Thyroid gland (tissue), 4 donors: ENCODE measurements at regions not wholly inside any gene's neighbourhood (a gene's known extent, or its start where the extent isn't known, plus 50 kb on each side); places are given as distances from the start of the nearest gene placed in this dataset.

Source experiments
- POLR2A ChIP-seq, 2 donors: fragments of 450-650 bp; IDR thresholded peaks; one replicate each; pipeline ENCODE4 v1.6.1; 2017; ENCODE audit warnings: antibody characterized with exemption in 2 of 2, mild to moderate bottlenecking in 2 of 2, moderate library complexity in 1 of 2
- TF ChIP-seq, protein P1 (sequence below), 6 experiments: fragments of 200-600 bp in 3 of 6; fragments of 450-650 bp in 3 of 6; sonication (generic) in 3 of 6; IDR thresholded peaks; one replicate each; pipeline ENCODE4 v1.5.1; 2016 to 2019; ENCODE audit warnings: antibody characterized with exemption in 6 of 6, mild to moderate bottlenecking in 2 of 6, inconsistent platforms in 1 of 6, moderate library complexity in 1 of 6

DNA sequence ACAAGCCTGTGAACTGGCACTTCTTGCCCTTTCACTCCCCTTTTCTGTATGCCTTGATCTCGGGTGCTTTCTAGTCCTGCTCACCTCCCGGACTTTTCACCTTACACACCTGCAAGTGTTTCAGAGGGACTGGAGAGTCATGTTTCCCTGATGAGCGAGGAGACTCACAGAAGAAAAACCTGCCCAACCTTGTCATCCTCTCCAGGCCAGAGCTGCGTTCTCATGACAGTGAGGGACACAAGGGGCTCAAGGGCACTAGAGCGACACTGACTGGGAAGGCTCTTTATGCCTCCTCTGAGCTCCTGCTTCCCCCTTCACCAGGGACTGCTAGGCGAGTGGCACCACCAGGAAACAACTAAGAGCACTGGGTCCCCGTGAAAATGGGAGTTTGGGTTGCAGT lies 376.9 kb upstream of the RPS23 start:
- TF ChIP-seq, protein P1, sequence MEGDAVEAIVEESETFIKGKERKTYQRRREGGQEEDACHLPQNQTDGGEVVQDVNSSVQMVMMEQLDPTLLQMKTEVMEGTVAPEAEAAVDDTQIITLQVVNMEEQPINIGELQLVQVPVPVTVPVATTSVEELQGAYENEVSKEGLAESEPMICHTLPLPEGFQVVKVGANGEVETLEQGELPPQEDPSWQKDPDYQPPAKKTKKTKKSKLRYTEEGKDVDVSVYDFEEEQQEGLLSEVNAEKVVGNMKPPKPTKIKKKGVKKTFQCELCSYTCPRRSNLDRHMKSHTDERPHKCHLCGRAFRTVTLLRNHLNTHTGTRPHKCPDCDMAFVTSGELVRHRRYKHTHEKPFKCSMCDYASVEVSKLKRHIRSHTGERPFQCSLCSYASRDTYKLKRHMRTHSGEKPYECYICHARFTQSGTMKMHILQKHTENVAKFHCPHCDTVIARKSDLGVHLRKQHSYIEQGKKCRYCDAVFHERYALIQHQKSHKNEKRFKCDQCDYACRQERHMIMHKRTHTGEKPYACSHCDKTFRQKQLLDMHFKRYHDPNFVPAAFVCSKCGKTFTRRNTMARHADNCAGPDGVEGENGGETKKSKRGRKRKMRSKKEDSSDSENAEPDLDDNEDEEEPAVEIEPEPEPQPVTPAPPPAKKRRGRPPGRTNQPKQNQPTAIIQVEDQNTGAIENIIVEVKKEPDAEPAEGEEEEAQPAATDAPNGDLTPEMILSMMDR (IDR thresholded peaks at IDR 0.05) = no peak
- TF ChIP-seq POLR2A (IDR thresholded peaks at IDR 0.05) = no peak
